OCI-LY3 (cell line): ENCODE measurements at regions not wholly inside any gene's neighbourhood (a gene's known extent, or its start where the extent isn't known, plus 50 kb on each side); places are given as distances from the start of the nearest gene placed in this dataset.

ENCODE experiments used
- CTCF ChIP-seq: fragments of 200-600, 300-600 bp; sonication (generic); IDR thresholded peaks from 2 replicates; pipeline ENCODE4 v1.5.1; 2014; ENCODE audit warnings: antibody characterized with exemption, low read length, low read depth
- EZH2phosphoT487 ChIP-seq: fragments of 200-600 bp; shearing (Covaris generic); IDR thresholded peaks from 2 replicates; pipeline ENCODE4 v1.6.1; 2018; ENCODE audit warnings: antibody characterized with exemption, mixed run types, low read depth

GRCh38 chr10:90193240-90193985 is 492.0 kb downstream of the KIF20B start:
- TF ChIP-seq CTCF (no peak), EZH2phosphoT487 (no peak)
